Activated CD8-positive, alpha-beta memory T cell treated with anti-CD3 and anti-CD28 coated beads, Interleukin-2, amount 50 U/mL, for 4 hours (primary cell): ENCODE measurements at regions not wholly inside any gene's neighbourhood (a gene's known extent, or its start where the extent isn't known, plus 50 kb on each side); places are given as distances from the start of the nearest gene placed in this dataset.

Experiments used
- DNase-seq: peaks from one replicate; pipeline ENCODE4 v3.0.0-alpha.2; 2020

- no peak for DNase-seq
Measured at GRCh38 chr4:110780538-110780937, 157.7 kb upstream of the PITX2 start.

- DNase-seq, result no peak
Measured at GRCh38 chr4:110781944-110782343, 159.1 kb upstream of the PITX2 start.

GRCh38 chr4:110787109-110787508, 164.2 kb upstream of the PITX2 start:
- DNase-seq, result no peak

GRCh38 chr4:110787707-110788106, 164.8 kb upstream of the PITX2 start:
- no peak for DNase-seq

- no peak for DNase-seq
Measured at GRCh38 chr4:110788302-110788701, 165.4 kb upstream of the PITX2 start.

GRCh38 chr4:110792036-110792435, 169.2 kb upstream of the PITX2 start:
- DNase-seq, result no peak

GRCh38 chr4:110793381-110793801, 170.5 kb upstream of the PITX2 start:
- DNase-seq, result no peak

GRCh38 chr4:110793890-110794554, 171.1 kb upstream of the PITX2 start:
- DNase-seq, result no peak

GRCh38 chr4:110795971-110796370, 173.1 kb upstream of the PITX2 start:
- DNase-seq, result no peak

GRCh38 chr4:110797486-110797885, 174.6 kb upstream of the PITX2 start:
- no peak for DNase-seq

GRCh38 chr4:110798687-110799086, 175.8 kb upstream of the PITX2 start:
- DNase-seq, result no peak

GRCh38 chr4:110799211-110799610, 176.3 kb upstream of the PITX2 start:
- DNase-seq, result no peak

- DNase-seq, result no peak
Measured at GRCh38 chr4:110801591-110801990, 178.7 kb upstream of the PITX2 start.

GRCh38 chr4:110808351-110808878, 185.5 kb upstream of the PITX2 start:
- DNase-seq, result no peak

GRCh38 chr4:110815950-110816349, 193.1 kb upstream of the PITX2 start:
- DNase-seq, result no peak

GRCh38 chr4:110816367-110816766, 193.5 kb upstream of the PITX2 start:
- DNase-seq, result no peak

GRCh38 chr4:110821186-110821585, 198.3 kb upstream of the PITX2 start:
- no peak for DNase-seq

- no peak for DNase-seq
Measured at GRCh38 chr4:110823251-110823650, 200.4 kb upstream of the PITX2 start.

- no peak for DNase-seq
Measured at GRCh38 chr4:110824344-110824743, 201.5 kb upstream of the PITX2 start.

- DNase-seq, result no peak
Measured at GRCh38 chr4:110826656-110827055, 203.8 kb upstream of the PITX2 start.

GRCh38 chr4:110830461-110830860, 207.6 kb upstream of the PITX2 start:
- DNase-seq, result no peak

- DNase-seq, result no peak
Measured at GRCh38 chr4:110837896-110838450, 215.1 kb upstream of the PITX2 start.

GRCh38 chr4:110840221-110840654, 217.4 kb upstream of the PITX2 start:
- no peak for DNase-seq

- DNase-seq, result no peak
Measured at GRCh38 chr4:110848787-110849186, 225.9 kb upstream of the PITX2 start.

GRCh38 chr4:110849461-110849860, 226.6 kb upstream of the PITX2 start:
- DNase-seq, result no peak
